ENCODE measurements at regions not wholly inside any gene's neighbourhood (a gene's known extent, or its start where the extent isn't known, plus 50 kb on each side); places are given as distances from the start of the nearest gene placed in this dataset.

DNA sequence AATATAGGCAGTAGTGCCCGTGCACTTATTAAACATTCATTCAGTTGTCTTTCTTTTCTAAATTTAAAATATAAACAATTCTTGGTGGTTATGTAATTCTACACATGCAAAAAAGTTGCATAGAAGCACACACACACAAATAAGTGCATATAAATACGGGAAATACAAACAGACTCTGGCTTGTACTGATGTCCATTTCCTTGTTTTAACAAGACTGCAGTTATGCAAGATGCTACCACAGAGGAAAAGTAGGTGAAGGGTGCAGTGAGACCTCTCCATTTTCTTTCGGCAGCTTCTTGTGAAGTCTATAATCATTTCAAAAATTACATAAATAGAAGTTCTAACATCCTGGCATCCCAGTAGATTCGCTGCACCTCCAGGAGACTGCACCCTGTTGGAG, 130.6 kb upstream of the BCL6 start:
- TF ChIP-seq YY1 (IDR thresholded peaks at IDR 0.05; ENCODE audit: insufficient read depth, insufficient read length) (no peak), ZNF274 (IDR thresholded peaks at IDR 0.05; ENCODE audit: low read depth, low read length) (no peak)
